NCI-H1436 (cell line): ENCODE measurements at regions not wholly inside any gene's neighbourhood (a gene's known extent, or its start where the extent isn't known, plus 50 kb on each side); places are given as distances from the start of the nearest gene placed in this dataset.

Experiments used
- DNase-seq: peaks from one replicate; lab custom pipeline; 2025; lab: John Stamatoyannopoulos, UW

- no peak for DNase-seq
Measured at GRCh38 chr4:41883988-41884734, 51.1 kb upstream of the TMEM33 start.

GRCh38 chr4:41882625-41883347 is 52.4 kb upstream of the TMEM33 start:
- DNase-seq: peak; percentile 7

GRCh38 chr4:41881981-41882624 is 53.1 kb upstream of the TMEM33 start:
- DNase-seq: no peak

- DNase-seq: no peak
Measured at GRCh38 chr4:41880840-41881831, 54.1 kb upstream of the TMEM33 start.

GRCh38 chr4:41880022-41880837 is 55.0 kb upstream of the TMEM33 start:
- no peak for DNase-seq

GRCh38 chr4:41879552-41879951 is 55.7 kb upstream of the TMEM33 start:
- DNase-seq: no peak

GRCh38 chr4:41878991-41879491 is 56.2 kb upstream of the TMEM33 start:
- no peak for DNase-seq

- DNase-seq: no peak
Measured at GRCh38 chr4:41878170-41878969, 56.9 kb upstream of the TMEM33 start.

- no peak for DNase-seq
Measured at GRCh38 chr4:41877020-41877796, 58.0 kb upstream of the TMEM33 start.

- DNase-seq: no peak
Measured at GRCh38 chr4:41874873-41875272, 60.4 kb upstream of the TMEM33 start.

GRCh38 chr4:41874398-41874797 is 60.8 kb upstream of the TMEM33 start:
- no peak for DNase-seq

GRCh38 chr4:41873380-41874295 is 61.6 kb upstream of the TMEM33 start:
- no peak for DNase-seq

GRCh38 chr4:41870035-41870434 is 65.2 kb upstream of the TMEM33 start:
- DNase-seq: no peak

- DNase-seq: no peak
Measured at GRCh38 chr4:41866799-41867677, 68.2 kb upstream of the TMEM33 start.

- no peak for DNase-seq
Measured at GRCh38 chr4:41865981-41866798, 69.0 kb upstream of the TMEM33 start.
